Activated T-cell treated with anti-CD3 and anti-CD28 coated beads, Interleukin-2, amount 50 U/mL, for 72 hours (primary cell): ENCODE measurements at regions not wholly inside any gene's neighbourhood (a gene's known extent, or its start where the extent isn't known, plus 50 kb on each side); places are given as distances from the start of the nearest gene placed in this dataset.

Experiments
- ATAC-seq, 2 donors: fragments of 150-1000 bp; cut with Tn5 transposase; replicated peaks in 1 of 2; 2 replicates each; pipeline ENCODE4 v1.10.0; 2021; ENCODE audit warnings: moderate library complexity in 2 of 2, mild to moderate bottlenecking in 1 of 2
- DNase-seq, 2 donors: peaks; one replicate each; pipeline ENCODE4 v3.0.0; 2021 to 2022; ENCODE audit warnings: mixed read lengths in 1 of 2
- H3K27ac Mint-ChIP-seq: one replicate; pipeline ENCODE4 v1.8.0; 2022; ENCODE audit warnings: mild to moderate bottlenecking, moderate library complexity, mixed read lengths
- H3K27me3 Mint-ChIP-seq: one replicate; pipeline ENCODE4 v1.8.0; 2022; ENCODE audit warnings: low read depth, mixed read lengths
- H3K36me3 Mint-ChIP-seq, 2 donors: one replicate each; pipeline ENCODE4 v1.8.0; 2022; ENCODE audit warnings: mixed read lengths in 2 of 2, mild to moderate bottlenecking in 1 of 2; ENCODE audit not compliant: insufficient read depth in 2 of 2
- H3K4me1 Mint-ChIP-seq: one replicate; pipeline ENCODE4 v1.8.0; 2022; ENCODE audit warnings: low read depth, mixed read lengths
- H3K4me3 Mint-ChIP-seq, 2 donors: one replicate each; pipeline ENCODE4 v1.8.0; 2022; ENCODE audit warnings: mild to moderate bottlenecking in 2 of 2, mixed read lengths in 2 of 2, moderate library complexity in 2 of 2
- H3K9me3 Mint-ChIP-seq, 2 donors: one replicate each; pipeline ENCODE4 v1.8.0; 2022; ENCODE audit warnings: mixed read lengths in 2 of 2

- H3K36me3 Mint-ChIP-seq = peaks cover 0 to under 1% of the 10 kb centered on the region in 2 donors
- DNase-seq (no peak), ATAC-seq (no peak)
- no peak overlapping the region for H3K27ac Mint-ChIP-seq
- peaks cover 40% of the 10 kb centered on the region for H3K27me3 Mint-ChIP-seq
- peaks cover under 1 to 3% of the 10 kb centered on the region in 2 donors for H3K9me3 Mint-ChIP-seq
- no peak overlapping the region for H3K4me3 Mint-ChIP-seq
- peaks cover 11% of the 10 kb centered on the region for H3K4me1 Mint-ChIP-seq
Measured at GRCh38 chr9:93830606-93831005, 124.5 kb downstream of the BARX1 start.

GRCh38 chr9:93830012-93830596 is 125.1 kb downstream of the BARX1 start:
- H3K27ac Mint-ChIP-seq = no peak overlapping the region
- peaks cover 0 to 2% of the 10 kb centered on the region in 2 donors for H3K9me3 Mint-ChIP-seq
- H3K27me3 Mint-ChIP-seq = peaks cover 41% of the 10 kb centered on the region
- no peak overlapping the region for H3K4me3 Mint-ChIP-seq
- H3K4me1 Mint-ChIP-seq = peaks cover 11% of the 10 kb centered on the region
- ATAC-seq (no peak), DNase-seq (no peak)
- no peaks in the 10 kb centered on the region for H3K36me3 Mint-ChIP-seq

GRCh38 chr9:93829271-93830011 is 125.7 kb downstream of the BARX1 start:
- Mint-ChIP-seq H3K36me3 (no peaks in the 10 kb centered on the region), H3K27me3 (peaks cover 47% of the 10 kb centered on the region), H3K4me3 (no peak overlapping the region), H3K9me3 (peaks cover 0 to 2% of the 10 kb centered on the region in 2 donors), H3K4me1 (peaks cover 11% of the 10 kb centered on the region), H3K27ac (no peak overlapping the region)
- ATAC-seq (no peak), DNase-seq (no peak)

- ATAC-seq (no peak), DNase-seq (no peak)
- Mint-ChIP-seq H3K27me3 (peaks cover 47% of the 10 kb centered on the region), H3K4me1 (peaks cover 11% of the 10 kb centered on the region), H3K4me3 (no peak overlapping the region), H3K36me3 (no peaks in the 10 kb centered on the region), H3K9me3 (peaks cover 0 to 2% of the 10 kb centered on the region in 2 donors), H3K27ac (no peak overlapping the region)
Measured at GRCh38 chr9:93828331-93829097, 126.6 kb downstream of the BARX1 start.

GRCh38 chr9:93827545-93828330 is 127.4 kb downstream of the BARX1 start:
- H3K27ac Mint-ChIP-seq = no peak overlapping the region
- H3K9me3 Mint-ChIP-seq = peaks cover 0 to 2% of the 10 kb centered on the region in 2 donors

GRCh38 chr9:93826905-93827544 is 128.1 kb downstream of the BARX1 start:
- H3K27me3 Mint-ChIP-seq = peaks cover 56% of the 10 kb centered on the region
- no peak overlapping the region for H3K27ac Mint-ChIP-seq
- no peak overlapping the region for H3K4me3 Mint-ChIP-seq
- no peaks in the 10 kb centered on the region for H3K9me3 Mint-ChIP-seq
- DNase-seq (no peak), ATAC-seq (peak in 1 of 2 donors; percentile 33)
- no peaks in the 10 kb centered on the region for H3K36me3 Mint-ChIP-seq
- H3K4me1 Mint-ChIP-seq = peaks cover 11% of the 10 kb centered on the region

More at GRCh38 chr9:93827545-93828330, 127.4 kb downstream of the BARX1 start:
- H3K4me3 Mint-ChIP-seq = no peak overlapping the region
- no peaks in the 10 kb centered on the region for H3K36me3 Mint-ChIP-seq
- H3K4me1 Mint-ChIP-seq = peaks cover 11% of the 10 kb centered on the region
- DNase-seq (peak; percentile 56 to 61), ATAC-seq (peak; percentile 81 to 89)
- peaks cover 49% of the 10 kb centered on the region for H3K27me3 Mint-ChIP-seq

- H3K4me3 Mint-ChIP-seq = peak overlapping the region; percentile 44 to 64
- DNase-seq = peak; percentile 59 to 68
- H3K9me3 Mint-ChIP-seq = no peaks in the 10 kb centered on the region
- ATAC-seq = peak; percentile 57 to 69
- H3K27ac Mint-ChIP-seq = no peak overlapping the region
- peaks cover 64% of the 10 kb centered on the region for H3K27me3 Mint-ChIP-seq
- H3K4me1 Mint-ChIP-seq = peaks cover 11% of the 10 kb centered on the region
- no peaks in the 10 kb centered on the region for H3K36me3 Mint-ChIP-seq
Measured at GRCh38 chr9:93826209-93826608, 128.9 kb downstream of the BARX1 start.

GRCh38 chr9:93825348-93826115 is 129.6 kb downstream of the BARX1 start:
- DNase-seq (no peak), ATAC-seq (no peak)
- Mint-ChIP-seq H3K4me1 (peaks cover 11% of the 10 kb centered on the region), H3K27me3 (peaks cover 65% of the 10 kb centered on the region), H3K4me3 (no peak overlapping the region), H3K9me3 (no peaks in the 10 kb centered on the region), H3K27ac (no peak overlapping the region), H3K36me3 (no peaks in the 10 kb centered on the region)

GRCh38 chr9:93824386-93825294 is 130.5 kb downstream of the BARX1 start:
- DNase-seq = no peak
- Mint-ChIP-seq H3K4me3 (no peak overlapping the region), H3K9me3 (no peaks in the 10 kb centered on the region), H3K27me3 (peaks cover 73% of the 10 kb centered on the region), H3K36me3 (no peaks in the 10 kb centered on the region), H3K4me1 (peaks cover 11% of the 10 kb centered on the region), H3K27ac (no peak overlapping the region)
- no peak for ATAC-seq

- no peak for DNase-seq
- Mint-ChIP-seq H3K36me3 (no peaks in the 10 kb centered on the region), H3K4me3 (no peak overlapping the region), H3K27me3 (peaks cover 68% of the 10 kb centered on the region), H3K4me1 (peaks cover 11% of the 10 kb centered on the region), H3K9me3 (no peaks in the 10 kb centered on the region), H3K27ac (no peak overlapping the region)
- ATAC-seq = no peak
Measured at GRCh38 chr9:93823245-93824072, 131.7 kb downstream of the BARX1 start.
